Stomach (tissue), 8 donors: ENCODE measurements at regions not wholly inside any gene's neighbourhood (a gene's known extent, or its start where the extent isn't known, plus 50 kb on each side); places are given as distances from the start of the nearest gene placed in this dataset.

Source experiments
- DNase-seq, 2 donors: peaks; one replicate each; pipeline versions ENCODE4 v3.0.0 to v3.0.0-alpha.2; 2013 to 2019
- H3K27ac ChIP-seq, 5 donors: fragments of 200-600 bp in 4 of 5; sonication (generic) in 4 of 5; one replicate each; pipeline ENCODE4 v1.5.1; 2013 to 2019; ENCODE audit warnings: mild to moderate bottlenecking in 1 of 5, moderate library complexity in 1 of 5
- H3K27me3 ChIP-seq, 3 donors: fragments of 200-600 bp; sonication (generic); one replicate each; pipeline ENCODE4 v1.5.1; 2017 to 2019; ENCODE audit warnings: mixed run types in 1 of 3
- H3K36me3 ChIP-seq, 4 donors: fragments of 200-600 bp; sonication (generic); 1 replicate in 3 of 4; 2 replicates in 1 of 4; pipeline ENCODE4 v1.5.1; 2016 to 2019
- H3K4me1 ChIP-seq, 4 donors: fragments of 200-600 bp; sonication (generic); one replicate each; pipeline ENCODE4 v1.5.1; 2016 to 2019
- H3K4me3 ChIP-seq, 4 donors: fragments of 200-600 bp; sonication (generic) in 3 of 4; one replicate each; pipeline ENCODE4 v1.5.1; 2016 to 2019; ENCODE audit warnings: mild to moderate bottlenecking in 1 of 4
- H3K9me3 ChIP-seq, 4 donors: fragments of 200-600 bp; sonication (generic); one replicate each; pipeline ENCODE4 v1.5.1; 2016 to 2019
- CTCF ChIP-seq, 7 experiments: fragments of 450-650 bp in 4 of 7; fragments of 200-600 bp in 3 of 7; sonication (generic) in 3 of 7; IDR thresholded peaks; one replicate each; pipeline ENCODE4 v1.5.1; 2016 to 2019; ENCODE audit warnings: antibody characterized with exemption in 7 of 7, control low read depth in 2 of 7, mild to moderate bottlenecking in 1 of 7
- EP300 ChIP-seq: sonication (generic); formaldehyde crosslinking; IDR thresholded peaks from one replicate; pipeline ENCODE4 v1.6.1; 2017; ENCODE audit warnings: antibody characterized with exemption
- POLR2A ChIP-seq, 4 donors: fragments of 450-650 bp; IDR thresholded peaks; one replicate each; pipeline ENCODE4 v1.6.1; 2016; ENCODE audit warnings: antibody characterized with exemption in 4 of 4, control low read depth in 2 of 4, mild to moderate bottlenecking in 1 of 4, moderate library complexity in 1 of 4
- POLR2AphosphoS5 ChIP-seq, 3 donors: sonication (generic); formaldehyde crosslinking; IDR thresholded peaks; one replicate each; pipeline ENCODE4 v1.6.1; 2016; ENCODE audit warnings: antibody characterized with exemption in 3 of 3
- WGBS, 5 donors: extraction: QIAGEN DNeasy Blood & Tissue Kit in 3 of 5; methylation state at CpG; one replicate each; pipeline versions ENCODE4 v1.1.5 to v1.1.7; 2013 to 2018; 5-methylcytosine and 5-hydroxymethylcytosine counted together
- intact Hi-C: fragments of 100-400 bp; cut with DNase I; formaldehyde crosslinking; loops from one replicate; pipeline ENCODE4 v1.15.1; 2023; ENCODE audit warnings: low total_unique reads
- donor health status: healthy with polysubstance abuse.
- donor health status: Bipolar disorder and iron deficiency.
- donor health status: healthy.

- no peak overlapping the region for H3K4me3 ChIP-seq
- WGBS, 5 donors, result 75 to 80% (median 76%) methylated on average over 5 of the region's 5 CpGs
- no peaks in the 10 kb centered on the region for H3K27me3 ChIP-seq
- H3K9me3 ChIP-seq, result no peaks in the 10 kb centered on the region
- no peak overlapping the region for H3K27ac ChIP-seq
- H3K36me3 ChIP-seq, result no peaks in the 10 kb centered on the region
- no peak for TF ChIP-seq POLR2AphosphoS5 (IDR thresholded peaks at IDR 0.05)
- no peak for TF ChIP-seq POLR2A (IDR thresholded peaks at IDR 0.05)
- no peak for TF ChIP-seq CTCF (IDR thresholded peaks at IDR 0.05)
- TF ChIP-seq EP300, result no peak
- H3K4me1 ChIP-seq, result no peaks in the 10 kb centered on the region
- peak in 1 of 2 donors; percentile 17 for DNase-seq
- intact Hi-C loops, result no loop called here
Measured at GRCh38 chr2:128642821-128643220, 324.2 kb upstream of the HS6ST1 start.

- Histone ChIP-seq H3K9me3 (no peaks in the 10 kb centered on the region), H3K4me1 (no peaks in the 10 kb centered on the region), H3K27ac (no peak overlapping the region), H3K36me3 (no peaks in the 10 kb centered on the region), H3K4me3 (no peak overlapping the region), H3K27me3 (no peaks in the 10 kb centered on the region)
- DNase-seq, result peak in 1 of 2 donors; percentile 15
- intact Hi-C loops, result no loop called here
- 78 to 85% (median 83%) methylated on average over 7 of the region's 7 CpGs for WGBS, 5 donors
- TF ChIP-seq EP300, result no peak
- TF ChIP-seq POLR2AphosphoS5 (IDR thresholded peaks at IDR 0.05), result no peak
- no peak for TF ChIP-seq CTCF (IDR thresholded peaks at IDR 0.05)
- no peak for TF ChIP-seq POLR2A (IDR thresholded peaks at IDR 0.05)
Measured at GRCh38 chr2:128643221-128644065, 324.8 kb upstream of the HS6ST1 start.

GRCh38 chr2:128644156-128644555, 325.5 kb upstream of the HS6ST1 start:
- WGBS, 5 donors, result 50 to 63% (median 58%) methylated on average over 6 of the region's 6 CpGs
- TF ChIP-seq POLR2A (IDR thresholded peaks at IDR 0.05) (no peak), CTCF (IDR thresholded peaks at IDR 0.05) (no peak), POLR2AphosphoS5 (IDR thresholded peaks at IDR 0.05) (no peak), EP300 (no peak)
- no peak overlapping the region for H3K27ac ChIP-seq
- H3K36me3 ChIP-seq, result no peaks in the 10 kb centered on the region
- H3K4me3 ChIP-seq, result no peak overlapping the region
- intact Hi-C loops, result no loop called here
- no peaks in the 10 kb centered on the region for H3K27me3 ChIP-seq
- DNase-seq, result peak in 1 of 2 donors; percentile 21
- no peaks in the 10 kb centered on the region for H3K4me1 ChIP-seq
- H3K9me3 ChIP-seq, result no peaks in the 10 kb centered on the region

GRCh38 chr2:128644718-128645256, 326.1 kb upstream of the HS6ST1 start:
- no peak overlapping the region for H3K27ac ChIP-seq
- TF ChIP-seq POLR2AphosphoS5 (IDR thresholded peaks at IDR 0.05), result no peak
- TF ChIP-seq POLR2A (IDR thresholded peaks at IDR 0.05), result no peak
- TF ChIP-seq CTCF (IDR thresholded peaks at IDR 0.05), result no peak
- no peak for TF ChIP-seq EP300
- H3K9me3 ChIP-seq, result no peaks in the 10 kb centered on the region
- H3K4me3 ChIP-seq, result no peak overlapping the region
- intact Hi-C loops, result no loop called here
- no peaks in the 10 kb centered on the region for H3K36me3 ChIP-seq
- no peaks in the 10 kb centered on the region for H3K27me3 ChIP-seq
- 20 to 48% (median 35%) methylated on average over 2 of the region's 2 CpGs for WGBS, 5 donors
- no peaks in the 10 kb centered on the region for H3K4me1 ChIP-seq
- peak in 1 of 2 donors; percentile 3 for DNase-seq
